ENCODE measurements at regions not wholly inside any gene's neighbourhood (a gene's known extent, or its start where the extent isn't known, plus 50 kb on each side); places are given as distances from the start of the nearest gene placed in this dataset.

GRCh38 chr2:200092235-200092634 lies 136.9 kb downstream of the MAIP1 start:
- no peak overlapping the region for H3K4me3 ChIP-seq (ENCODE audit: low read depth, low read length)
- ChIA-PET CTCF (no interaction called here), POLR2A (no interaction called here)
- H3K36me3 ChIP-seq (ENCODE audit: control insufficient read depth, insufficient read depth, low read length): no peaks in the 10 kb centered on the region
- no peak for TF ChIP-seq CTCF (IDR thresholded peaks at IDR 0.05; ENCODE audit: insufficient read depth, low read depth, low read length)
- H3K27me3 ChIP-seq (ENCODE audit: control insufficient read depth, insufficient read depth, low read length): no peaks in the 10 kb centered on the region
- no peak for DNase-seq (ENCODE audit: low read depth)

- no peak for TF ChIP-seq CTCF (IDR thresholded peaks at IDR 0.05; ENCODE audit: insufficient read depth, low read depth, low read length)
- ChIA-PET CTCF (no interaction called here), POLR2A (no interaction called here)
- H3K36me3 ChIP-seq (ENCODE audit: control insufficient read depth, insufficient read depth, low read length): no peaks in the 10 kb centered on the region
- no peaks in the 10 kb centered on the region for H3K27me3 ChIP-seq (ENCODE audit: control insufficient read depth, insufficient read depth, low read length)
- no peak overlapping the region for H3K4me3 ChIP-seq (ENCODE audit: low read depth, low read length)
- DNase-seq (ENCODE audit: low read depth): no peak
Observed at GRCh38 chr2:200095436-200095835, 140.1 kb downstream of the MAIP1 start.

GRCh38 chr2:200099256-200099655 lies 143.9 kb downstream of the MAIP1 start:
- no peak for DNase-seq (ENCODE audit: low read depth)
- H3K4me3 ChIP-seq (ENCODE audit: low read depth, low read length): no peak overlapping the region
- CTCF ChIA-PET: no interaction called here

GRCh38 chr2:200100027-200100426 lies 144.6 kb downstream of the MAIP1 start:
- ChIA-PET POLR2A (no interaction called here), CTCF (no interaction called here)
- no peak overlapping the region for H3K4me3 ChIP-seq (ENCODE audit: low read depth, low read length)
- no peaks in the 10 kb centered on the region for H3K36me3 ChIP-seq (ENCODE audit: control insufficient read depth, insufficient read depth, low read length)
- H3K27me3 ChIP-seq (ENCODE audit: control insufficient read depth, insufficient read depth, low read length): no peaks in the 10 kb centered on the region
- no peak for DNase-seq (ENCODE audit: low read depth)
- no peak for TF ChIP-seq CTCF (IDR thresholded peaks at IDR 0.05; ENCODE audit: insufficient read depth, low read depth, low read length)

More at GRCh38 chr2:200099256-200099655, 143.9 kb downstream of the MAIP1 start:
- POLR2A ChIA-PET: no interaction called here
- no peak for TF ChIP-seq CTCF (IDR thresholded peaks at IDR 0.05; ENCODE audit: insufficient read depth, low read depth, low read length)
- H3K36me3 ChIP-seq (ENCODE audit: control insufficient read depth, insufficient read depth, low read length): no peaks in the 10 kb centered on the region
- H3K27me3 ChIP-seq (ENCODE audit: control insufficient read depth, insufficient read depth, low read length): no peaks in the 10 kb centered on the region

GRCh38 chr2:200101922-200102321 lies 146.5 kb downstream of the MAIP1 start:
- no peaks in the 10 kb centered on the region for H3K27me3 ChIP-seq (ENCODE audit: control insufficient read depth, insufficient read depth, low read length)
- H3K36me3 ChIP-seq (ENCODE audit: control insufficient read depth, insufficient read depth, low read length): no peaks in the 10 kb centered on the region
- ChIA-PET CTCF (interaction anchor here (0.6 to 1.6 kb wide), 2 partner anchors 9 to 15 kb away, joined by 3 read pairs; no protein-coding TSS in a partner anchor), POLR2A (no interaction called here)
- H3K4me3 ChIP-seq (ENCODE audit: low read depth, low read length): no peak overlapping the region
- DNase-seq (ENCODE audit: low read depth): no peak
- no peak for TF ChIP-seq CTCF (IDR thresholded peaks at IDR 0.05; ENCODE audit: insufficient read depth, low read depth, low read length)
